GM12878 (cell line): ENCODE measurements at regions not wholly inside any gene's neighbourhood (a gene's known extent, or its start where the extent isn't known, plus 50 kb on each side); places are given as distances from the start of the nearest gene placed in this dataset.

ENCODE experiments used
- ATF3 ChIP-seq: IDR thresholded peaks from 2 replicates; pipeline ENCODE4 v1.6.1; 2011; ENCODE audit warnings: low read depth, mild to moderate bottlenecking, low read length, moderate library complexity, borderline replicate concordance; ENCODE audit errors: extremely low read depth
- BHLHE40 ChIP-seq, 2 experiments: fragments of 450-650 bp in 1 of 2; IDR thresholded peaks; 2 replicates each; pipeline ENCODE4 v1.6.1; 2011 to 2017; ENCODE audit warnings: low read depth in 2 of 2, borderline replicate concordance in 1 of 2, improper control_type of control experiment in 1 of 2, low read length in 1 of 2, mild to moderate bottlenecking in 1 of 2
- BMI1 ChIP-seq: fragments of 450-650 bp; IDR thresholded peaks from 2 replicates; pipeline ENCODE4 v1.6.1; 2016; ENCODE audit warnings: mild to moderate bottlenecking, moderate library complexity, borderline replicate concordance
- BRCA1 ChIP-seq: IDR thresholded peaks from 2 replicates; pipeline ENCODE4 v1.6.1; 2011; ENCODE audit warnings: low read depth, low read length, improper control_type of control experiment
- CBX3 ChIP-seq: fragments of 200-600 bp; sonication (generic); IDR thresholded peaks from 2 replicates; pipeline ENCODE4 v1.6.1; 2016; ENCODE audit warnings: low read depth, borderline replicate concordance
- CHD2 ChIP-seq: IDR thresholded peaks from 2 replicates; pipeline ENCODE4 v1.6.1; 2011; ENCODE audit warnings: low read depth, low read length, improper control_type of control experiment, borderline replicate concordance
- EZH2 ChIP-seq: IDR thresholded peaks from 2 replicates; pipeline ENCODE4 v1.6.1; 2012; ENCODE audit warnings: low read depth, mild to moderate bottlenecking, control low read depth, inconsistent platforms, low read length, borderline replicate concordance; ENCODE audit not compliant: control insufficient read depth
- FOS ChIP-seq: IDR thresholded peaks from 3 replicates; pipeline ENCODE4 v1.6.1; 2011; ENCODE audit warnings: borderline replicate concordance; ENCODE audit not compliant: insufficient read length; ENCODE audit errors: extremely low read depth
- FOXK2 ChIP-seq: fragments of 450-650 bp; IDR thresholded peaks from 2 replicates; pipeline ENCODE4 v1.6.1; 2017; ENCODE audit warnings: mild to moderate bottlenecking, moderate library complexity
- GABPA ChIP-seq: IDR thresholded peaks from 2 replicates; pipeline ENCODE4 v1.6.1; 2014; ENCODE audit warnings: antibody characterized with exemption, low read depth, mild to moderate bottlenecking, inconsistent platforms
- KLF5 ChIP-seq: fragments of 450-650 bp; IDR thresholded peaks from 2 replicates; pipeline ENCODE4 v1.6.1; 2014; ENCODE audit warnings: mild to moderate bottlenecking; ENCODE audit not compliant: partially characterized antibody
- MEF2A ChIP-seq: IDR thresholded peaks from 2 replicates; pipeline ENCODE4 v1.6.1; 2011; ENCODE audit warnings: low read depth, mild to moderate bottlenecking, low read length, moderate library complexity; ENCODE audit not compliant: insufficient read depth
- MLLT1 ChIP-seq: fragments of 450-650 bp; IDR thresholded peaks from 2 replicates; pipeline ENCODE4 v1.6.1; 2016; ENCODE audit warnings: mild to moderate bottlenecking
- NFIC ChIP-seq: IDR thresholded peaks from 2 replicates; pipeline ENCODE4 v1.6.1; 2012; ENCODE audit warnings: low read depth, mild to moderate bottlenecking, inconsistent platforms, low read length, moderate library complexity
- NFYA ChIP-seq: IDR thresholded peaks from 2 replicates; pipeline ENCODE4 v1.6.1; 2011; ENCODE audit warnings: low read depth, mild to moderate bottlenecking, low read length, improper control_type of control experiment, borderline replicate concordance
- RELA ChIP-seq: fragments of 450-650 bp; IDR thresholded peaks from 2 replicates; pipeline ENCODE4 v1.8.0; 2014; ENCODE audit warnings: borderline replicate concordance; ENCODE audit not compliant: partially characterized antibody
- RFX5 ChIP-seq: IDR thresholded peaks from 2 replicates; pipeline ENCODE4 v1.6.1; 2011; ENCODE audit warnings: low read depth, low read length, improper control_type of control experiment
- SIX5 ChIP-seq: IDR thresholded peaks from 2 replicates; pipeline ENCODE4 v1.6.1; 2011; ENCODE audit warnings: mild to moderate bottlenecking, low read depth, low read length, moderate library complexity; ENCODE audit not compliant: severe bottlenecking
- STAT1 ChIP-seq: fragments of 450-650 bp; conservative IDR thresholded peaks from 2 replicates; pipeline ENCODE4 v1.6.1; 2014; ENCODE audit warnings: antibody characterized with exemption, mild to moderate bottlenecking
- STAT3 ChIP-seq: IDR thresholded peaks from 2 replicates; pipeline ENCODE4 v1.6.1; 2011; ENCODE audit warnings: low read depth, low read length, improper control_type of control experiment
- SUPT20H ChIP-seq: IDR thresholded peaks from 2 replicates; pipeline ENCODE4 v1.6.1; 2011; ENCODE audit warnings: low read depth, mild to moderate bottlenecking, low read length, moderate library complexity, borderline replicate concordance; ENCODE audit not compliant: control insufficient read depth
- YY1 ChIP-seq: IDR thresholded peaks from 2 replicates; pipeline ENCODE4 v1.6.1; 2011; ENCODE audit warnings: low read depth, mild to moderate bottlenecking, low read length
- ZBED1 ChIP-seq: IDR thresholded peaks from 2 replicates; pipeline ENCODE4 v1.6.1; 2016; ENCODE audit warnings: borderline replicate concordance
- ZBTB40 ChIP-seq: fragments of 450-650 bp; IDR thresholded peaks from 2 replicates; pipeline ENCODE4 v1.6.1; 2016; ENCODE audit warnings: mild to moderate bottlenecking, moderate library complexity, borderline replicate concordance
- ZNF384 ChIP-seq: IDR thresholded peaks from 2 replicates; pipeline ENCODE4 v1.6.1; 2012; ENCODE audit warnings: low read depth, mild to moderate bottlenecking, low read length, improper control_type of control experiment, borderline replicate concordance

- TF ChIP-seq MLLT1 (peak; percentile 9; the same call in 1 of the 2 replicates), BRCA1 (no peak), RFX5 (no peak), ZBED1 (no peak), ZBTB40 (no peak), KLF5 (peak; percentile 36), ATF3 (no peak), YY1 (no peak), NFIC (peak; percentile 16; the same call in 1 of the 2 replicates), ZNF384 (no peak), FOXK2 (no peak), SUPT20H (no peak), STAT3 (no peak), STAT1 (no peak), EZH2 (no peak), NFYA (no peak), BMI1 (peak; percentile 63), GABPA (no peak), FOS (no peak), MEF2A (no peak), CHD2 (no peak; the same call in 1 of the 2 replicates), RELA (peak; percentile 34), SIX5 (no peak), BHLHE40 (IDR thresholded peaks at IDR 0.05; ENCODE audit: borderline replicate concordance in 1 of 2, low read depth in 2 of 2, low read length in 1 of 2) (no peak; a peak in 1 of 4 replicates), CBX3 (no peak)
Measured at GRCh38 chr7:131111081-131111576, 216.5 kb upstream of the MKLN1 start (continued).
